CD14-positive monocyte (primary cell): ENCODE measurements at regions not wholly inside any gene's neighbourhood (a gene's known extent, or its start where the extent isn't known, plus 50 kb on each side); places are given as distances from the start of the nearest gene placed in this dataset.

Experiments
- DNase-seq, 3 donors: peaks; one replicate each; pipeline ENCODE4 v3.0.0-alpha.2; 2011 to 2022
- H2AFZ ChIP-seq: 2 replicates; pipeline ENCODE4 v1.6.0; 2012; ENCODE audit warnings: mild to moderate bottlenecking, low read depth, low read length, inconsistent platforms; ENCODE audit not compliant: insufficient read depth, poor library complexity, severe bottlenecking
- H3K27ac ChIP-seq, 2 donors: 1 replicate in 1 of 2; 2 replicates in 1 of 2; pipeline ENCODE4 v1.5.1; 2012 to 2013; ENCODE audit warnings: low read length in 2 of 2, control low read depth in 1 of 2, inconsistent platforms in 1 of 2, low read depth in 1 of 2, mild to moderate bottlenecking in 1 of 2
- H3K27me3 ChIP-seq, 2 donors: one replicate each; pipeline versions ENCODE4 v1.6.0 to v1.6.1; 2011 to 2013; ENCODE audit warnings: low read length in 2 of 2; ENCODE audit not compliant: control insufficient read depth in 2 of 2, insufficient read depth in 2 of 2
- H3K36me3 ChIP-seq, 2 donors: replicated peaks in 1 of 2; 1 replicate in 1 of 2; 2 replicates in 1 of 2; pipeline versions ENCODE4 v1.5.1 to v1.6.1; 2012 to 2013; ENCODE audit warnings: low read length in 2 of 2, control low read depth in 1 of 2, inconsistent platforms in 1 of 2, mild to moderate bottlenecking in 1 of 2; ENCODE audit not compliant: insufficient read depth in 2 of 2, control insufficient read depth in 1 of 2
- H3K4me1 ChIP-seq, 2 donors: 1 replicate in 1 of 2; 2 replicates in 1 of 2; pipeline versions ENCODE4 v1.5.1 to v1.6.1; 2012 to 2013; ENCODE audit warnings: low read length in 2 of 2, control low read depth in 1 of 2, inconsistent platforms in 1 of 2, mild to moderate bottlenecking in 1 of 2, moderate library complexity in 1 of 2; ENCODE audit not compliant: insufficient read depth in 2 of 2, control insufficient read depth in 1 of 2
- H3K4me2 ChIP-seq: replicated peaks from 2 replicates; pipeline ENCODE3; 2012; ENCODE audit warnings: low read length, moderate library complexity, mild to moderate bottlenecking; ENCODE audit not compliant: poor library complexity, severe bottlenecking; ENCODE audit errors: extremely low read depth
- H3K4me3 ChIP-seq, 3 experiments: fragments of 200-600 bp in 1 of 3; sonication (generic) in 1 of 3; replicated peaks in 1 of 3; 1 replicate in 2 of 3; 2 replicates in 1 of 3; pipeline ENCODE4 v1.5.1; 2011 to 2013; ENCODE audit warnings: low read length in 3 of 3, mild to moderate bottlenecking in 3 of 3, control low read depth in 2 of 3, low read depth in 2 of 3, inconsistent platforms in 1 of 3, moderate library complexity in 1 of 3
- H3K79me2 ChIP-seq: 2 replicates; pipeline ENCODE4 v1.6.0; 2012; ENCODE audit warnings: mild to moderate bottlenecking, control low read depth, inconsistent platforms, low read length, moderate library complexity; ENCODE audit not compliant: insufficient read depth
- H3K9ac ChIP-seq: 2 replicates; pipeline ENCODE4 v1.6.0; 2017; ENCODE audit warnings: low read length, mild to moderate bottlenecking; ENCODE audit not compliant: insufficient read depth, poor library complexity, severe bottlenecking
- H3K9me3 ChIP-seq, 2 donors: replicated peaks in 1 of 2; 1 replicate in 1 of 2; 2 replicates in 1 of 2; pipeline versions ENCODE4 v1.5.1 to v1.6.1; 2012 to 2013; ENCODE audit warnings: low read length in 2 of 2, control low read depth in 1 of 2; ENCODE audit not compliant: control insufficient read depth in 1 of 2, insufficient read depth in 1 of 2
- H4K20me1 ChIP-seq: 2 replicates; pipeline ENCODE4 v1.6.0; 2012; ENCODE audit warnings: mild to moderate bottlenecking, low read length, control low read depth, moderate library complexity; ENCODE audit not compliant: insufficient read depth
- H3K27ac Mint-ChIP-seq, 7 donors: one replicate each; pipeline ENCODE4 v1.8.0; 2020; ENCODE audit warnings: mild to moderate bottlenecking in 7 of 7, mixed read lengths in 7 of 7, moderate library complexity in 6 of 7, inconsistent platforms in 2 of 7
- H3K27me3 Mint-ChIP-seq, 3 donors: one replicate each; pipeline ENCODE4 v1.8.0; 2021 to 2022; ENCODE audit warnings: low read depth in 3 of 3, mild to moderate bottlenecking in 3 of 3, mixed read lengths in 3 of 3, moderate library complexity in 3 of 3, inconsistent platforms in 1 of 3
- H3K36me3 Mint-ChIP-seq, 2 donors: one replicate each; pipeline ENCODE4 v1.8.0; 2020; ENCODE audit warnings: mixed read lengths in 2 of 2, inconsistent platforms in 1 of 2, mild to moderate bottlenecking in 1 of 2
- H3K4me1 Mint-ChIP-seq: one replicate; pipeline ENCODE4 v1.8.0; 2020; ENCODE audit warnings: mild to moderate bottlenecking, mixed read lengths
- H3K4me3 Mint-ChIP-seq, 2 donors: one replicate each; pipeline ENCODE4 v1.8.0; 2020; ENCODE audit warnings: mild to moderate bottlenecking in 2 of 2, mixed read lengths in 2 of 2, moderate library complexity in 1 of 2
- H3K9me3 Mint-ChIP-seq, 7 donors: one replicate each; pipeline ENCODE4 v1.8.0; 2020 to 2022; ENCODE audit warnings: mixed read lengths in 7 of 7, mild to moderate bottlenecking in 6 of 7, moderate library complexity in 6 of 7, inconsistent platforms in 2 of 7
- WGBS: methylation state at CpG from one replicate; pipeline ENCODE4 v1.1.5; 2013; ENCODE audit warnings: missing lambda C conversion rate; ENCODE audit not compliant: insufficient coverage; 5-methylcytosine and 5-hydroxymethylcytosine counted together
- intact Hi-C, 2 donors: fragments of 100-400 bp; cut with micrococcal nuclease; formaldehyde crosslinking; loops; one replicate each; pipeline versions ENCODE4 v1.15.0 to v1.15.1; 2023
- TF ChIP-seq, protein P1 (sequence below): fragments of 200-600 bp; IDR thresholded peaks from one replicate; pipeline ENCODE4 v1.8.0; 2022; ENCODE audit warnings: antibody characterized with exemption, mild to moderate bottlenecking

DNA sequence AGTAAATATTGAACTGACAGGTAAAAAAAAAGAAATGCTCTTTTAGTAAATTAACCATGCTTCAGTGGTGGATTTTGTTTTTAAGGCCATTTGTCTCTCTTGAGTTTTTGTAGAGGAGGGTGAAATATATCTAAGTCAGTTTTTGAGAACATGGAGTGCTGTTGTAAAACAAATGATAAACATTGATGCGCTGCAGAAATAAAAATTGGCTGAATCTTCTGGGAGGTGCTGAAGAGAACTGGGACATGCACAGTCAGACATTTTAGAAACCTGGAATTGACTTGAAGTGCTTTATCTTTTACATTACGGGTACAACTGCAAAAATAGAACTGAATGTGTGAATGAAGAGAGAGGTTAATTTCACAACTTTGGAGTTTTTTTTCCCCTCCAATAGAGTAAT is 203.0 kb upstream of the HDAC9 start:
- Histone ChIP-seq H4K20me1 (peaks cover 12% of the 10 kb centered on the region), H3K4me1 (peaks cover 77 to 82% of the 10 kb centered on the region in 2 donors), H3K27ac (peak overlapping the region in 1 of 2 donors; percentile 82), H2AFZ (peak overlapping the region; percentile 52), H3K9ac (peak overlapping the region; percentile 58), H3K9me3 (no peaks in the 10 kb centered on the region), H3K79me2 (peaks cover 74% of the 10 kb centered on the region), H3K36me3 (no peaks in the 10 kb centered on the region), H3K4me2 (peak overlapping the region; percentile 80), H3K27me3 (no peaks in the 10 kb centered on the region), H3K4me3 (peak overlapping the region; percentile 53 to 98 (median 82))
- peaks cover 0 to 1% (median 0%) of the 10 kb centered on the region in 3 donors for H3K27me3 Mint-ChIP-seq
- no peak for DNase-seq
- WGBS: no CpG with 5 or more reads among the region's 2 CpGs
- H3K36me3 Mint-ChIP-seq: peaks cover 0 to 12% of the 10 kb centered on the region in 2 donors
- TF ChIP-seq, protein P1, sequence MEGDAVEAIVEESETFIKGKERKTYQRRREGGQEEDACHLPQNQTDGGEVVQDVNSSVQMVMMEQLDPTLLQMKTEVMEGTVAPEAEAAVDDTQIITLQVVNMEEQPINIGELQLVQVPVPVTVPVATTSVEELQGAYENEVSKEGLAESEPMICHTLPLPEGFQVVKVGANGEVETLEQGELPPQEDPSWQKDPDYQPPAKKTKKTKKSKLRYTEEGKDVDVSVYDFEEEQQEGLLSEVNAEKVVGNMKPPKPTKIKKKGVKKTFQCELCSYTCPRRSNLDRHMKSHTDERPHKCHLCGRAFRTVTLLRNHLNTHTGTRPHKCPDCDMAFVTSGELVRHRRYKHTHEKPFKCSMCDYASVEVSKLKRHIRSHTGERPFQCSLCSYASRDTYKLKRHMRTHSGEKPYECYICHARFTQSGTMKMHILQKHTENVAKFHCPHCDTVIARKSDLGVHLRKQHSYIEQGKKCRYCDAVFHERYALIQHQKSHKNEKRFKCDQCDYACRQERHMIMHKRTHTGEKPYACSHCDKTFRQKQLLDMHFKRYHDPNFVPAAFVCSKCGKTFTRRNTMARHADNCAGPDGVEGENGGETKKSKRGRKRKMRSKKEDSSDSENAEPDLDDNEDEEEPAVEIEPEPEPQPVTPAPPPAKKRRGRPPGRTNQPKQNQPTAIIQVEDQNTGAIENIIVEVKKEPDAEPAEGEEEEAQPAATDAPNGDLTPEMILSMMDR: no peak
- H3K9me3 Mint-ChIP-seq: no peaks in the 10 kb centered on the region
- peak overlapping the region; percentile 58 to 86 for H3K4me3 Mint-ChIP-seq
- peaks cover 81% of the 10 kb centered on the region for H3K4me1 Mint-ChIP-seq
- H3K27ac Mint-ChIP-seq: peak overlapping the region; percentile 3 to 85 (median 50)
- intact Hi-C loops: loop anchor here in 1 of 2 donors (5.0 to 10.0 kb wide), 2 partner anchors 52 to 65 kb away; no protein-coding TSS in a partner anchor

DNA sequence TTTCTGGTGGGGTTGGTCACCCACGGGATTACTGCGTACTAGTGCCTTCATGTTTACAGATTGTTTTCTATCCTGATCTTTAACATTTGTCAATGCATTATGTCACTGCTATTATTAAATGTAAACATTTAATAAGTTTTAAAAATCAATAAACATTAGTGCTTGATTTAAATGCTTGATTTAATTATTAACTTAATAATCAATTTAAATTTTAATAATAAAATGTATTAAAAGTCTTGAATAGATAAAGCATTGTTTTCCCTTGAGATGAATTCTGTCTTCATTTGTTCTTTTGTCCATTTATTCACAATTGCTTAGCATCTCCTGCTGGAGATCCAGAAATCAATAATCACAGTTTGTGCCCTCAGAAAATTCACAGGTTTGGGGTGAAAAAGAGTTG is 201.8 kb upstream of the HDAC9 start:
- H3K79me2 ChIP-seq: peaks cover 85% of the 10 kb centered on the region
- H3K4me2 ChIP-seq: peak overlapping the region; percentile 80
- WGBS: no CpG with 5 or more reads among the region's 2 CpGs
- peaks cover 17% of the 10 kb centered on the region for H4K20me1 ChIP-seq
- intact Hi-C loops: loop anchor here in 1 of 2 donors (5.0 to 10.0 kb wide), 2 partner anchors 51 to 66 kb away; no protein-coding TSS in a partner anchor
- Mint-ChIP-seq H3K27ac (peak overlapping the region in 2 of 7 donors; percentile 76), H3K27me3 (no peaks in the 10 kb centered on the region), H3K9me3 (no peaks in the 10 kb centered on the region), H3K4me3 (peak overlapping the region in 1 of 2 donors; percentile 86), H3K4me1 (peaks cover 78% of the 10 kb centered on the region), H3K36me3 (peaks cover 0 to 12% of the 10 kb centered on the region in 2 donors)
- H3K9me3 ChIP-seq: no peaks in the 10 kb centered on the region
- no peaks in the 10 kb centered on the region for H3K27me3 ChIP-seq
- DNase-seq: no peak
- H2AFZ ChIP-seq: no peak overlapping the region
- peak overlapping the region in 1 of 2 donors; percentile 82 for H3K27ac ChIP-seq
- no peaks in the 10 kb centered on the region for H3K36me3 ChIP-seq
- peak overlapping the region in 2 of 3 experiments; percentile 12 to 82 for H3K4me3 ChIP-seq
- H3K9ac ChIP-seq: no peak overlapping the region
- peaks cover 65 to 71% of the 10 kb centered on the region in 2 donors for H3K4me1 ChIP-seq
- TF ChIP-seq, protein P1: no peak
